B cell (primary cell): ENCODE measurements at regions not wholly inside any gene's neighbourhood (a gene's known extent, or its start where the extent isn't known, plus 50 kb on each side); places are given as distances from the start of the nearest gene placed in this dataset.

Experiments
- EZH2 ChIP-seq: IDR thresholded peaks from 2 replicates; pipeline ENCODE4 v1.6.1; 2012; ENCODE audit warnings: borderline replicate concordance, low read depth, mild to moderate bottlenecking, moderate library complexity, low read length; ENCODE audit not compliant: insufficient read depth, poor library complexity, severe bottlenecking
- TF ChIP-seq, protein P1 (sequence below): fragments of 200-600 bp; IDR thresholded peaks from one replicate; pipeline ENCODE4 v1.8.0; 2022; ENCODE audit warnings: antibody characterized with exemption, mild to moderate bottlenecking

DNA sequence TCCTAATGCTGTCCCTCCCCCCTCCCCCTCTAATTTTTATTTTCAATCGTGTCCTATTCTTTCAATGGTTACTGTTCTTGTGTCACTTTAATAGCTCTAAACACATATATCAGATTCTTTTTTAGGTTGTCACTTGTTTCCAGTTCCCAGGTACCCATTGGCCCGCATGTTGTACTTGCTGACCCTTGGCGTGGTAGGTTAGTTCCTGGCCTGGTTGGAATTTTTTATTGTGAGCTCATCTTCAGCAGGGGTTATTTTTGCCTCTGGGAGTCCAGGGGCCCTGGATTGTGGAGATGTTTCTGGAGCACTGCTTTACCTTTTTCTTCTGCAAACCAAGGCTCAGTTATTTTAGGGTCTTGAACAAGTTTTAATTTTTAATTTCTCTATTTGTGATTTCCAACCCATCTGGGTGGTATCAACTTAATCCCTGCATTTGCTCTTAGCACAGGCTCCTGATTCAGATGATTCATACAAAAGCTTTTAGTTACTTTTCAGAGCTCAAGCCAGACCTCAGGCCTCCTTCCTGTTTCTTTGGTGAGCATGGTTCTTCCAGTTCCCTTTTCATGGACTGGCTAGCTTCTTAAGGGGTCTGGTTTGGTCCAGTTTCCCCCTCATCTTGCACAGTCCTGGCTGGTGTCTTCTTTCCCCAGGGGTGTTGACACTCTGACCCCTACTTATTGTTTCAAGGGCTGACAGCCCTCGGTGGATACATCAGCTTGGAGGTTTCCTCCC is 220.5 kb downstream of the TM9SF2 start:
- TF ChIP-seq, protein P1, sequence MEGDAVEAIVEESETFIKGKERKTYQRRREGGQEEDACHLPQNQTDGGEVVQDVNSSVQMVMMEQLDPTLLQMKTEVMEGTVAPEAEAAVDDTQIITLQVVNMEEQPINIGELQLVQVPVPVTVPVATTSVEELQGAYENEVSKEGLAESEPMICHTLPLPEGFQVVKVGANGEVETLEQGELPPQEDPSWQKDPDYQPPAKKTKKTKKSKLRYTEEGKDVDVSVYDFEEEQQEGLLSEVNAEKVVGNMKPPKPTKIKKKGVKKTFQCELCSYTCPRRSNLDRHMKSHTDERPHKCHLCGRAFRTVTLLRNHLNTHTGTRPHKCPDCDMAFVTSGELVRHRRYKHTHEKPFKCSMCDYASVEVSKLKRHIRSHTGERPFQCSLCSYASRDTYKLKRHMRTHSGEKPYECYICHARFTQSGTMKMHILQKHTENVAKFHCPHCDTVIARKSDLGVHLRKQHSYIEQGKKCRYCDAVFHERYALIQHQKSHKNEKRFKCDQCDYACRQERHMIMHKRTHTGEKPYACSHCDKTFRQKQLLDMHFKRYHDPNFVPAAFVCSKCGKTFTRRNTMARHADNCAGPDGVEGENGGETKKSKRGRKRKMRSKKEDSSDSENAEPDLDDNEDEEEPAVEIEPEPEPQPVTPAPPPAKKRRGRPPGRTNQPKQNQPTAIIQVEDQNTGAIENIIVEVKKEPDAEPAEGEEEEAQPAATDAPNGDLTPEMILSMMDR: no peak
- no peak for TF ChIP-seq EZH2
